Astrocyte (in vitro differentiated cells and primary cell): ENCODE measurements at regions not wholly inside any gene's neighbourhood (a gene's known extent, or its start where the extent isn't known, plus 50 kb on each side); places are given as distances from the start of the nearest gene placed in this dataset.
A peak's percentile ranks its signal among the peaks of the same experiment; 100 is the strongest.

Experiments
- DNase-seq: peaks from one replicate; pipeline ENCODE4 v3.0.0-alpha.2; 2010; ENCODE audit warnings: low read depth
- FAIRE-seq: peaks from 2 replicates; lab custom pipeline; 2011; peaks lifted over from hg19 to GRCh38; lab: Jason Lieb, UNC
- H2AFZ ChIP-seq: 2 replicates; pipeline ENCODE4 v1.6.0; 2012; ENCODE audit warnings: low read depth, low read length, inconsistent platforms
- H3K27ac ChIP-seq: 2 replicates; pipeline ENCODE4 v1.5.1; 2011; ENCODE audit warnings: low read depth, low read length, inconsistent platforms
- H3K27me3 ChIP-seq: 2 replicates; pipeline ENCODE4 v1.6.0; 2011; ENCODE audit warnings: low read length, inconsistent platforms; ENCODE audit not compliant: insufficient read depth
- H3K36me3 ChIP-seq: 2 replicates; pipeline ENCODE4 v1.5.1; 2011; ENCODE audit warnings: low read length, inconsistent platforms; ENCODE audit not compliant: insufficient read depth
- H3K4me1 ChIP-seq: 2 replicates; pipeline ENCODE4 v1.5.1; 2011; ENCODE audit warnings: low read length, inconsistent platforms; ENCODE audit not compliant: insufficient read depth
- H3K4me2 ChIP-seq: 2 replicates; pipeline ENCODE4 v1.6.0; 2012; ENCODE audit warnings: low read length, inconsistent platforms
- H3K4me3 ChIP-seq: 2 replicates; pipeline ENCODE4 v1.5.1; 2011; ENCODE audit warnings: low read depth, mild to moderate bottlenecking, low read length, inconsistent platforms; ENCODE audit not compliant: insufficient read depth
- H3K79me2 ChIP-seq: 2 replicates; pipeline ENCODE4 v1.6.0; 2012; ENCODE audit warnings: mild to moderate bottlenecking, low read length, inconsistent platforms; ENCODE audit not compliant: insufficient read depth
- H3K9ac ChIP-seq: 2 replicates; pipeline ENCODE4 v1.6.0; 2012; ENCODE audit warnings: mild to moderate bottlenecking, low read length, inconsistent platforms
- H3K9me3 ChIP-seq: 2 replicates; pipeline ENCODE4 v1.5.1; 2012; ENCODE audit warnings: low read depth, mild to moderate bottlenecking, low read length, inconsistent platforms; ENCODE audit not compliant: insufficient read depth
- H4K20me1 ChIP-seq: 2 replicates; pipeline ENCODE4 v1.6.0; 2012; ENCODE audit warnings: low read length, inconsistent platforms; ENCODE audit not compliant: insufficient read depth
- H3K27ac Mint-ChIP-seq: one replicate; pipeline ENCODE4 v1.8.0; 2021; ENCODE audit warnings: mild to moderate bottlenecking, mixed read lengths; ENCODE audit not compliant: unreplicated experiment
- H3K27me3 Mint-ChIP-seq: one replicate; pipeline ENCODE4 v1.8.0; 2021; ENCODE audit warnings: low read depth, mixed read lengths; ENCODE audit not compliant: unreplicated experiment
- H3K36me3 Mint-ChIP-seq: one replicate; pipeline ENCODE4 v1.8.0; 2021; ENCODE audit warnings: low read depth, mixed read lengths; ENCODE audit not compliant: unreplicated experiment
- H3K4me1 Mint-ChIP-seq: one replicate; pipeline ENCODE4 v1.8.0; 2021; ENCODE audit warnings: low read depth, mixed read lengths; ENCODE audit not compliant: unreplicated experiment
- H3K4me3 Mint-ChIP-seq: one replicate; pipeline ENCODE4 v1.8.0; 2021; ENCODE audit warnings: mild to moderate bottlenecking, moderate library complexity, mixed read lengths; ENCODE audit not compliant: unreplicated experiment
- H3K9me3 Mint-ChIP-seq: one replicate; pipeline ENCODE4 v1.8.0; 2021; ENCODE audit warnings: mild to moderate bottlenecking, mixed read lengths; ENCODE audit not compliant: unreplicated experiment
- CTCF ChIP-seq: IDR thresholded peaks from 2 replicates; pipeline ENCODE4 v1.5.1; 2011; ENCODE audit warnings: low read depth, mild to moderate bottlenecking, inconsistent platforms, low read length, moderate library complexity; ENCODE audit not compliant: insufficient read depth
- EZH2 ChIP-seq: IDR thresholded peaks from 2 replicates; pipeline ENCODE4 v1.6.1; 2012; ENCODE audit warnings: mild to moderate bottlenecking, low read length, inconsistent platforms; ENCODE audit not compliant: insufficient read depth

- Mint-ChIP-seq H3K4me3 (no peak overlapping the region), H3K4me1 (no peaks in the 10 kb centered on the region), H3K27ac (no peak overlapping the region), H3K27me3 (no peaks in the 10 kb centered on the region), H3K9me3 (no peaks in the 10 kb centered on the region), H3K36me3 (no peaks in the 10 kb centered on the region)
- Histone ChIP-seq H4K20me1 (no peaks in the 10 kb centered on the region), H3K4me1 (no peaks in the 10 kb centered on the region), H3K79me2 (no peaks in the 10 kb centered on the region), H3K9ac (no peak overlapping the region), H2AFZ (no peak overlapping the region), H3K4me2 (no peak overlapping the region), H3K4me3 (no peak overlapping the region), H3K36me3 (no peaks in the 10 kb centered on the region), H3K9me3 (no peaks in the 10 kb centered on the region), H3K27me3 (no peaks in the 10 kb centered on the region), H3K27ac (no peak overlapping the region)
- TF ChIP-seq CTCF (no peak), EZH2 (no peak)
- FAIRE-seq (no peak), DNase-seq (no peak)
Observed at GRCh38 chrX:124534536-124534935, 188.2 kb downstream of the SH2D1A start.

DNA sequence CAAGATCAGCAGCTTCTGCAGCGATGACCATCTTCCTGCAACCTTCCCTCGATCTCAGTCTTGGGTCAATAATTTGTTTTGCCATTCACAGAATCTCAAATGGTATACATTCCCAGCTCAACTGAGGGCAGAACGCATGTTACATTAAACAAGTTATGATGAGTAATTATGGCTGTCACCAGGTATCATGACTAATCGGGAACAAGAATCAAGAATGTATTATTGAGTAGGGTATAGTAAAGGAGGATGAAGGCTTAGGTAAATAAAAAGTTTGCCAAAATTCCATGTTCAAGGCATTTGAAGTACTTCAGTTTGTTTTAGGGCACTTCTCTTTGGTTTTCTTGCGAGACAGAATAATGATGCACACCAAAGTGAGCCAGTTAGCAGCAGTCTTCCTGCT lies 194.1 kb downstream of the SH2D1A start:
- Histone ChIP-seq H3K9ac (no peak overlapping the region), H3K79me2 (no peaks in the 10 kb centered on the region), H2AFZ (no peak overlapping the region), H4K20me1 (no peaks in the 10 kb centered on the region), H3K27ac (no peak overlapping the region), H3K9me3 (no peaks in the 10 kb centered on the region), H3K36me3 (no peaks in the 10 kb centered on the region), H3K4me3 (no peak overlapping the region), H3K27me3 (no peaks in the 10 kb centered on the region), H3K4me2 (no peak overlapping the region), H3K4me1 (no peaks in the 10 kb centered on the region)
- H3K36me3 Mint-ChIP-seq: no peaks in the 10 kb centered on the region
- no peak for DNase-seq
- H3K27me3 Mint-ChIP-seq: no peaks in the 10 kb centered on the region
- H3K9me3 Mint-ChIP-seq: no peaks in the 10 kb centered on the region
- H3K27ac Mint-ChIP-seq: no peak overlapping the region
- no peaks in the 10 kb centered on the region for H3K4me1 Mint-ChIP-seq
- TF ChIP-seq EZH2: no peak
- no peak for TF ChIP-seq CTCF
- H3K4me3 Mint-ChIP-seq: no peak overlapping the region
- FAIRE-seq: peak; percentile 70

DNA sequence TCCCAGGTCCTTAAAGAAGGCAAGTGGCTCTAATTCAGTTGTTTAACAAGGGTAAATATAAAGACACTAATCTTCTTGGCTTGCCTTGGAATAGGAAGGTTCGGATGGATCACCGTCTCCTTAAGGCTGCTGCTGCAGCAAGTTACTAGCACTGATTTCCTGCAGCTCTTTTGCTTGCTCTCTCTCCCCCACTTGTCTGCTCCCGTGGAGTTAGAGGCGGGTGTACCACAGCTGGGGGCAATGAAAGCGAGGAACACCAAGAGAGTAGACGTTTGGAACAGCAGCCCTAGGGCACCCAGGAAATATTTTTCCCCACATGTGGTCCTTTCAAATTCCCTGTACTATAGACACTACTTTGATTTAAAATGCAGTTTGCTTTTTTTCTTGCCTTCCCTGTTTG lies 202.2 kb downstream of the SH2D1A start:
- DNase-seq (no peak), FAIRE-seq (no peak)
- Histone ChIP-seq H3K79me2 (no peaks in the 10 kb centered on the region), H3K4me1 (no peaks in the 10 kb centered on the region), H3K27me3 (no peaks in the 10 kb centered on the region), H4K20me1 (no peaks in the 10 kb centered on the region), H3K9ac (no peak overlapping the region), H3K27ac (no peak overlapping the region), H3K4me2 (no peak overlapping the region), H3K9me3 (no peaks in the 10 kb centered on the region), H3K36me3 (no peaks in the 10 kb centered on the region), H3K4me3 (no peak overlapping the region), H2AFZ (no peak overlapping the region)
- no peak for TF ChIP-seq EZH2
- TF ChIP-seq CTCF: no peak
- no peaks in the 10 kb centered on the region for H3K36me3 Mint-ChIP-seq
- H3K4me1 Mint-ChIP-seq: no peaks in the 10 kb centered on the region
- H3K9me3 Mint-ChIP-seq: no peaks in the 10 kb centered on the region
- H3K4me3 Mint-ChIP-seq: no peak overlapping the region
- no peaks in the 10 kb centered on the region for H3K27me3 Mint-ChIP-seq
- no peak overlapping the region for H3K27ac Mint-ChIP-seq
